Keratinocyte (primary cell): ENCODE measurements at regions not wholly inside any gene's neighbourhood (a gene's known extent, or its start where the extent isn't known, plus 50 kb on each side); places are given as distances from the start of the nearest gene placed in this dataset.

ENCODE experiments used
- CTCF ChIP-seq, 3 experiments: IDR thresholded peaks in 1 of 3; conservative IDR thresholded peaks in 1 of 3; optimal IDR thresholded peaks in 1 of 3; 2 replicates in 2 of 3; 3 replicates in 1 of 3; pipeline versions ENCODE3 to v1.5.1; 2011; ENCODE audit warnings: low read length in 3 of 3, mild to moderate bottlenecking in 3 of 3, moderate library complexity in 2 of 3, control low read depth in 1 of 3, inconsistent platforms in 1 of 3; ENCODE audit not compliant: insufficient read depth in 2 of 3; ENCODE audit errors: extremely low read depth in 1 of 3
- EZH2 ChIP-seq: IDR thresholded peaks from one replicate; pipeline ENCODE4 v1.6.1; 2012; ENCODE audit warnings: inconsistent platforms, mild to moderate bottlenecking, low read length, moderate library complexity

DNA sequence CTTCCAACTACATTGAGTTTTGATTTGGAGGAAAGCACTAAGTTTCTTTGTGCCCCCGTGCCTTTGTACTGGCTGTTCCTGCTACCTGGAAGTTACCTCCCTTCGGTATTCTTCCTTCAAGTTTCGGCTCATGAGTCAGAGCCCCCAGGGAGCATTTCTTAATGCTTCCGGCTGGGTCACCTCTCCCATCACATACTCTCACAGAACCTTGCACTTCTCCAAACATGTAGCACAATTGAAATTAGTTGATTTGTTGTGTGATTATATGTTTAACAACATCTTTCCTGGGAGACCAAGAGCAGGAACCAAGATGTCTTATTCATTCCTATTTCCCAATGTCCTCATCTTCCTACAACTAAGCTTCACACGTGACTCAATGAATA lies 158.6 kb upstream of the CDH5 start:
- TF ChIP-seq EZH2 = no peak
- TF ChIP-seq CTCF (optimal IDR thresholded peaks at IDR 0.05 in 1 of 3, IDR thresholded peaks at IDR 0.05 in 1 of 3, conservative IDR thresholded peaks at IDR 0.05 in 1 of 3; ENCODE audit: extremely low read depth in 1 of 3, insufficient read depth in 2 of 3, low read length in 3 of 3) = no peak
